ENCODE measurements at regions not wholly inside any gene's neighbourhood (a gene's known extent, or its start where the extent isn't known, plus 50 kb on each side); places are given as distances from the start of the nearest gene placed in this dataset.
"Not testable (repeated sequence)": the region's sequence is repeated elsewhere in the genome, so short reads cannot be mapped to it uniquely, and the experiment has no call there.

GRCh38 chr2:142629193-142629592 lies 248.3 kb upstream of the KYNU start:
- no peak for DNase-seq
- Mint-ChIP-seq H3K27me3 (ENCODE audit: low read depth) (no peaks in the 10 kb centered on the region), H3K4me1 (ENCODE audit: low read depth) (no peaks in the 10 kb centered on the region), H3K4me3 (no peak overlapping the region), H3K27ac (no peak overlapping the region), H3K9me3 (peaks cover 0 to 4% of the 10 kb centered on the region in 2 donors), H3K36me3 (ENCODE audit: insufficient read depth in 2 of 2) (no peaks in the 10 kb centered on the region)
- no peak for ATAC-seq (replicated peaks in 1 of 2)

DNA sequence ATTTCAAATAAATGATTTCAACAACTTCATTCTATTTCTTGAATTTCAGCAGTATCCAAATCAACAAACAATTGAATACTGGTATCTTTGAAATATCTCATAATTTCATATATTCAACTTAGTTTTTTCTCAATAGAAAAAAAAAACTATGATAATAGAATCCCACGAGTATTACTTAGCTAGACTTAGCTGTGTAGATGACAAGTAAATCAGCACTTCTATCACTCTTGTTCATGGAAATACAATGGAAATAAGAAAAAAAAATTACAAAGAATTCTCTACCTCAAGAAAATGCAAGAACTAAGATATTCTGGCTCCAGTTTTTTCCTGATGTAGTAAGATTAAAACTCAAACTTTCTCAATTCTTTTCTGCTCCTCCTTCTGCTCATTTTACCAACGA lies 256.2 kb upstream of the KYNU start:
- DNase-seq (no peak), ATAC-seq (replicated peaks in 1 of 2) (no peak)
- no peak overlapping the region for H3K4me3 Mint-ChIP-seq
- no peak overlapping the region for H3K27ac Mint-ChIP-seq
- no peaks in the 10 kb centered on the region for H3K36me3 Mint-ChIP-seq (ENCODE audit: insufficient read depth in 2 of 2)
- H3K4me1 Mint-ChIP-seq (ENCODE audit: low read depth): no peaks in the 10 kb centered on the region
- H3K9me3 Mint-ChIP-seq: no peaks in the 10 kb centered on the region
- no peaks in the 10 kb centered on the region for H3K27me3 Mint-ChIP-seq (ENCODE audit: low read depth)

DNA sequence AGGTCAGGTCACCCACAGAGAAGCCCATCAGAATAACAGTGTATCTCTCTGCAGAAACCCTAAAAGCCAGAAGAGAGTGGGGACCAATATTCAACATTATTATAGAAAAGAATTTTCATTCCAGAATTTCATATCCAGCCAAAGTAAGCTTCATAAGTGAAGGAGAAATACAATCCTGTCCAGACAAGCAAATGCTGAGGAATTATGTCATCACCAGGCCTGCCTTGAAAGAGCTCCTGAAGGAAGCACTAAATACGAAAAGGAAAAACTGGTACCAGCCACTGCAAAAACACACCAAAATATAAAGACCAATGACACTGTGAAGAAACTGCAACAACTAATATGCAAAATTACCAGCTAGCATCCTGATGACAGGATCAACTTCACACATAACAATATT lies 260.0 kb upstream of the KYNU start:
- no peak for DNase-seq
- H3K36me3 Mint-ChIP-seq (ENCODE audit: insufficient read depth in 2 of 2): no peaks in the 10 kb centered on the region
- no peaks in the 10 kb centered on the region for H3K9me3 Mint-ChIP-seq
- H3K27ac Mint-ChIP-seq: no peak overlapping the region
- H3K27me3 Mint-ChIP-seq (ENCODE audit: low read depth): no peaks in the 10 kb centered on the region
- H3K4me3 Mint-ChIP-seq: no peak overlapping the region
- H3K4me1 Mint-ChIP-seq (ENCODE audit: low read depth): no peaks in the 10 kb centered on the region
- ATAC-seq (replicated peaks in 1 of 2): no peak

DNA sequence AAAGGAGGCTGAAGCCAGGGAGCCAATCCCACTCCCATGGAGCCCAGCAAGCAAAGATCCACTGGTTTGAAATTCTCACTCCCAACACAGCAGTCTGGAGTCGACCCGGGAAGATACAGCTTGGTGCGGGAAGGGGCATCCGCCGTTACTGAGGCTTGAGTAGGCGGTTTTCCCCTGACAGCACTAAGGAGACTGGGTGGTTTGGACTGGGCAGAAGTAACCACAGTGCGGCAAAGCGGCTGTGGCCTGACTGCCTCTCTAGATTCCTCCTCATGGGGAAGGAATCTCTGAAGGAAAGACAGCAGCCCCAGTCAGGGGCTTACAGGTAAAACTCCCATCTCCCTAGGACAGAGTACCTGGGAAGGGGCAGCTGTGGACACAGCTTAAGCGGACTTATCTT lies 261.6 kb upstream of the KYNU start:
- ATAC-seq (replicated peaks in 1 of 2) (no peak), DNase-seq (no peak)
- no peak overlapping the region for H3K4me3 Mint-ChIP-seq
- no peaks in the 10 kb centered on the region for H3K27me3 Mint-ChIP-seq (ENCODE audit: low read depth)
- no peaks in the 10 kb centered on the region for H3K36me3 Mint-ChIP-seq (ENCODE audit: insufficient read depth in 2 of 2)
- no peaks in the 10 kb centered on the region for H3K9me3 Mint-ChIP-seq
- no peaks in the 10 kb centered on the region for H3K4me1 Mint-ChIP-seq (ENCODE audit: low read depth)
- no peak overlapping the region for H3K27ac Mint-ChIP-seq

GRCh38 chr2:142613193-142613592 lies 264.3 kb upstream of the KYNU start:
- not testable (repeated sequence) for H3K9me3 Mint-ChIP-seq; ATAC-seq (replicated peaks in 1 of 2); H3K36me3 Mint-ChIP-seq (ENCODE audit: insufficient read depth in 2 of 2); H3K27ac Mint-ChIP-seq; H3K4me1 Mint-ChIP-seq (ENCODE audit: low read depth); H3K27me3 Mint-ChIP-seq (ENCODE audit: low read depth); H3K4me3 Mint-ChIP-seq; DNase-seq

- ATAC-seq (replicated peaks in 1 of 2): no peak
- H3K4me3 Mint-ChIP-seq: no peak overlapping the region
- H3K9me3 Mint-ChIP-seq: peaks cover 0 to 2% of the 10 kb centered on the region in 2 donors
- no peak for DNase-seq
- no peaks in the 10 kb centered on the region for H3K4me1 Mint-ChIP-seq (ENCODE audit: low read depth)
- no peaks in the 10 kb centered on the region for H3K36me3 Mint-ChIP-seq (ENCODE audit: insufficient read depth in 2 of 2)
- H3K27me3 Mint-ChIP-seq (ENCODE audit: low read depth): no peaks in the 10 kb centered on the region
- H3K27ac Mint-ChIP-seq: no peak overlapping the region
These were observed 272.0 kb upstream of the KYNU start for GRCh38 chr2:142605421-142605820.

- Mint-ChIP-seq H3K27me3 (ENCODE audit: low read depth) (no peaks in the 10 kb centered on the region), H3K27ac (no peak overlapping the region), H3K4me1 (ENCODE audit: low read depth) (no peaks in the 10 kb centered on the region), H3K9me3 (no peaks in the 10 kb centered on the region), H3K4me3 (no peak overlapping the region), H3K36me3 (ENCODE audit: insufficient read depth in 2 of 2) (no peaks in the 10 kb centered on the region)
- no peak for ATAC-seq (replicated peaks in 1 of 2)
- DNase-seq: no peak
These were observed 273.7 kb upstream of the KYNU start for GRCh38 chr2:142603759-142604158.

DNA sequence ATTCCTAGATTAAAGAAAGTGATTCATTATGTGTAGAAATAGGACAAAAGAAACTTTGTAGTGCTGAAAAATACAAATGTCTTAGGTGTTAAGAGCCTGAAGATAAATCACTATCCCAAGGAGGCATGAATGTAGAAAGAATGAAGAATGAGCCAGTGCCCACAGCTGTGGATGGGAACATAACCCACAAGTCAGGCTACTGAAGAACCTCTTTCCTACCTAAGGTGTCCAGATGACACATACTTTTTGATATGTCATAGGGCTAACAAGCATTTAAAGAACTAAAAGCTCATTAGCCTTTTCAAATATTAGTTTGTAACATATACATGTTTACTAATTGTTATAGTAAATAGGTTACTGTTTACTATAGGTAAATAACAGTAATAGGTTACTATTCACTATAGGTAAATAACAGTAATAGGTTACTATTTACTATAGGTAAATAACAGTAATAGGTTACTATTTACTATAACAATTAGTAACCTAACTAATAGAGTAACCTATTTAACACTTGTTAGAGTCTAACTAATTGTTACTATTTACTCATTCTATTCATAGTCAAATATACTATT lies 275.0 kb upstream of the KYNU start:
- Mint-ChIP-seq H3K36me3 (ENCODE audit: insufficient read depth in 2 of 2) (no peaks in the 10 kb centered on the region), H3K4me1 (ENCODE audit: low read depth) (no peaks in the 10 kb centered on the region), H3K27ac (no peak overlapping the region), H3K4me3 (no peak overlapping the region), H3K9me3 (no peaks in the 10 kb centered on the region), H3K27me3 (ENCODE audit: low read depth) (no peaks in the 10 kb centered on the region)
- DNase-seq (no peak), ATAC-seq (replicated peaks in 1 of 2) (no peak)

GRCh38 chr2:142601794-142602193 lies 275.7 kb upstream of the KYNU start:
- Mint-ChIP-seq H3K27ac (no peak overlapping the region), H3K9me3 (no peaks in the 10 kb centered on the region), H3K27me3 (ENCODE audit: low read depth) (no peaks in the 10 kb centered on the region), H3K36me3 (ENCODE audit: insufficient read depth in 2 of 2) (no peaks in the 10 kb centered on the region), H3K4me3 (no peak overlapping the region), H3K4me1 (ENCODE audit: low read depth) (no peaks in the 10 kb centered on the region)
- ATAC-seq (replicated peaks in 1 of 2) (no peak), DNase-seq (no peak)

DNA sequence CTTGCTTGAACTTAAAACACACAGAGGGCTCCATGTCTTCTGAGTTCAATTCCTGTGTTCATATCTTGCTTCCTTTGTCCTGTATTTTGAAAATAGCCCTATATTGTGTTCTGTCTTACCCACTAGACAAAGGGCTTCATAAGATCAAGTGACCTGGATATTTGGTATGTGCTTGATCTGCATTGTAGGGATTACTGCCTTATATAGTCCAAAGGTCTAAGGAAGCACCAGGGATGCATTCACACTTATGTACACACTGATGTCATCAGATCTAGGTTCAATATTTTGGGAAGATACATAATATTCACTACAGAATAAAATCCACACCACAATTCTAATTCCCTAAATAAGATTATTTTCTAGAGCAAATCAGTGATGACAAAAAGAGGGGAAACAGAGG lies 278.0 kb upstream of the KYNU start:
- H3K4me1 Mint-ChIP-seq (ENCODE audit: low read depth): no peaks in the 10 kb centered on the region
- no peak overlapping the region for H3K27ac Mint-ChIP-seq
- H3K9me3 Mint-ChIP-seq: no peaks in the 10 kb centered on the region
- H3K36me3 Mint-ChIP-seq (ENCODE audit: insufficient read depth in 2 of 2): no peaks in the 10 kb centered on the region
- no peak for ATAC-seq (replicated peaks in 1 of 2)
- DNase-seq: no peak
- H3K27me3 Mint-ChIP-seq (ENCODE audit: low read depth): no peaks in the 10 kb centered on the region
- no peak overlapping the region for H3K4me3 Mint-ChIP-seq

- Mint-ChIP-seq H3K9me3 (no peaks in the 10 kb centered on the region), H3K36me3 (ENCODE audit: insufficient read depth in 2 of 2) (no peaks in the 10 kb centered on the region), H3K27me3 (ENCODE audit: low read depth) (no peaks in the 10 kb centered on the region), H3K4me3 (no peak overlapping the region), H3K4me1 (ENCODE audit: low read depth) (no peaks in the 10 kb centered on the region), H3K27ac (no peak overlapping the region)
- DNase-seq: no peak
- no peak for ATAC-seq (replicated peaks in 1 of 2)
These were observed 278.6 kb upstream of the KYNU start for GRCh38 chr2:142598846-142599245.

DNA sequence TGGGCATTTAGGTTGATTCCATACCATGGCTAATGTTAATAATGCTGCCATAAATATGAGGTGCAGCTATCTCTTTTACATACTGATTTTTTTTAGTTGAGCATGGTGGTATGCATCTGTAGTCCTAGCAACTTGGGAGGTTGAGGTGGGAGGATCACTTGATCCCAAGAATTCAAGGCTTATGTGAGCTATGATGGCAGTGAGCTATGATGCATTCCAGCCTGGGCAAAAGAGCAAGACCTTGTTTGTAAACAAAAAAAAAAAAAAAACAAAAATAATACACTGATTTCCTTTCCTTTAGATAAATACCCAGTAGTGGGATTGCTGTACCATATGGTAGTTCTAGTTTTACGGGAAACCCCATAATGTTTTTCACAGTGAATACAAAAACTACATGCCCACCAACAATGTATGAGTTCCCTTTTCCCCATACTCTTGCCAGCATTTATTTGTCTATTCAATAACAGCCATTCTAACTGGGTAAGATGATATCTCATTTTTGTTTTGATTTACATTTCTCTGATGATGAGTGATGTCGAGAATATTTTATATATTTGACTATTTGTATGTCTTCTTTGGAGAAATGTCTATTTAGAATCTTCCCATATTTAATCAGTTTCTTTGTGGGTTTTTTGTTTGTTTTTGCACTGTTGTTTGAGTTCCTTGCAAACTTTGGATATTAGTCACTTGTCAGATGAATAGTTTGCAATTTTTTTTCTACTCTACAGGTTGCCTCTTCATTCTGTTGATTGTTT lies 281.0 kb upstream of the KYNU start:
- Mint-ChIP-seq H3K4me1 (ENCODE audit: low read depth) (no peaks in the 10 kb centered on the region), H3K27me3 (ENCODE audit: low read depth) (no peaks in the 10 kb centered on the region), H3K27ac (no peak overlapping the region), H3K9me3 (no peaks in the 10 kb centered on the region), H3K36me3 (ENCODE audit: insufficient read depth in 2 of 2) (no peaks in the 10 kb centered on the region), H3K4me3 (no peak overlapping the region)
- DNase-seq (no peak), ATAC-seq (replicated peaks in 1 of 2) (no peak)

GRCh38 chr2:142594935-142595334 lies 282.5 kb upstream of the KYNU start:
- ATAC-seq (replicated peaks in 1 of 2): no peak
- Mint-ChIP-seq H3K4me1 (ENCODE audit: low read depth) (no peaks in the 10 kb centered on the region), H3K27ac (no peak overlapping the region), H3K36me3 (ENCODE audit: insufficient read depth in 2 of 2) (no peaks in the 10 kb centered on the region), H3K27me3 (ENCODE audit: low read depth) (no peaks in the 10 kb centered on the region), H3K9me3 (no peaks in the 10 kb centered on the region), H3K4me3 (no peak overlapping the region)
- no peak for DNase-seq

DNA sequence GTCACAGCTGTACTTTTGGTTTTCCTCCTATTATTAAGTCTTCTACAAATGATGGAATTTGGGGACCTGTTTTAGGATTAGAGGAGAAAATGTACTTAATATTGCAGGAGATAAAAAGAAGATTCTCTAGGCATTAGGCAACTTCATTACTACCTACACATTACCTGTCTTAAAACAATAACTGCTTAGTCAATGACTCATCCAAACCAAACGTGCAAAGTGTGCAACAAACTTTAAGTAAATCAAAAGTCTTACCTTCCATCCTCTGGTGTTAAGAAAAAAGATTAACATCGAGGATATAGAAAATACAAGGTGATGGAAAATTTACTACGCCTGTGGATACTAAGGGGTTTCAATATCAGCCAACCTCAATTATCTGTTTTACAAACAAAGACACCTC lies 285.3 kb upstream of the KYNU start:
- Mint-ChIP-seq H3K4me1 (ENCODE audit: low read depth) (no peaks in the 10 kb centered on the region), H3K36me3 (ENCODE audit: insufficient read depth in 2 of 2) (no peaks in the 10 kb centered on the region), H3K27me3 (ENCODE audit: low read depth) (no peaks in the 10 kb centered on the region), H3K4me3 (no peak overlapping the region), H3K9me3 (no peaks in the 10 kb centered on the region), H3K27ac (no peak overlapping the region)
- DNase-seq: no peak
- ATAC-seq (replicated peaks in 1 of 2): no peak

All from activated T-cell treated with anti-CD3 and anti-CD28 coated beads, Interleukin-2, amount 50 U/mL, for 72 hours (primary cell).